ENCODE measurements at regions not wholly inside any gene's neighbourhood (a gene's known extent, or its start where the extent isn't known, plus 50 kb on each side); places are given as distances from the start of the nearest gene placed in this dataset.

GRCh38 chr21:22554690-22555316, 1556.6 kb downstream of the NCAM2 start:
- WGBS, 2 experiments (ENCODE audit: extremely low coverage in 1 of 2, insufficient coverage in 1 of 2, insufficient read length in 1 of 2, insufficient replicate concordance in 2 of 2, low coverage in 1 of 2, low lambda C conversion rate in 2 of 2, missing lambda C conversion rate in 1 of 2) = 82% methylated on average over 6 of the region's 6 CpGs; no CpG with 5 or more reads in 1 of the 2 experiments
- H2BK20ac ChIP-seq (ENCODE audit: low read length) = no peak overlapping the region

More at GRCh38 chr21:22554690-22555316, 1556.6 kb downstream of the NCAM2 start:
- Histone ChIP-seq H3K18ac (ENCODE audit: extremely low read depth, low read length) (no peak overlapping the region), H2BK5ac (ENCODE audit: low read depth, low read length) (no peak overlapping the region), H3K23me2 (ENCODE audit: low read depth, low read length) (no peaks in the 10 kb centered on the region), H3K4ac (replicated peaks; ENCODE audit: insufficient read length, low read depth, low read length) (no peak overlapping the region), H2BK15ac (ENCODE audit: low read length) (no peak overlapping the region), H3K14ac (ENCODE audit: insufficient read length) (no peak overlapping the region), H3K4me3 (ENCODE audit: extremely low read depth in 1 of 4, insufficient read depth in 2 of 4, low read depth in 3 of 4, low read length in 4 of 4) (no peak overlapping the region), H4K91ac (replicated peaks; ENCODE audit: insufficient read length, low read length) (no peak overlapping the region), H2BK120ac (replicated peaks; ENCODE audit: low read depth, low read length) (no peak overlapping the region), H3K79me1 (ENCODE audit: low read depth, low read length) (no peaks in the 10 kb centered on the region), H3K9me3 (ENCODE audit: insufficient read depth in 2 of 2, low read depth in 1 of 2, low read length in 1 of 2) (no peaks in the 10 kb centered on the region), H3K56ac (replicated peaks; ENCODE audit: insufficient read length, low read depth, low read length) (no peak overlapping the region), H2BK12ac (ENCODE audit: low read depth, low read length) (no peak overlapping the region), H3K27ac (ENCODE audit: low read depth, low read length) (no peak overlapping the region), H3K9ac (replicated peaks in 1 of 4; ENCODE audit: extremely low read depth in 1 of 4, low read depth in 3 of 4, low read length in 3 of 4) (no peak overlapping the region), H3K4me2 (ENCODE audit: insufficient read depth in 1 of 2, low read depth in 2 of 2, low read length in 2 of 2) (no peak overlapping the region), H4K8ac (ENCODE audit: extremely low read depth, insufficient read depth, low read length) (no peak overlapping the region), H3K4me1 (replicated peaks in 1 of 4; ENCODE audit: control insufficient read depth in 3 of 4, insufficient read depth in 4 of 4, low read length in 3 of 4) (no peaks in the 10 kb centered on the region), H3K36me3 (ENCODE audit: control insufficient read depth in 2 of 4, insufficient read depth in 4 of 4, low read length in 3 of 4) (no peaks in the 10 kb centered on the region), H2AK5ac (ENCODE audit: low read depth, low read length) (no peak overlapping the region), H3K27me3 (replicated peaks in 1 of 4; ENCODE audit: control insufficient read depth in 3 of 4, extremely low read depth in 1 of 4, insufficient read depth in 3 of 4, low read length in 3 of 4) (no peaks in the 10 kb centered on the region), H4K20me1 (replicated peaks in 1 of 2; ENCODE audit: control insufficient read depth in 1 of 2, insufficient read depth in 2 of 2, low read length in 2 of 2) (no peaks in the 10 kb centered on the region), H3K23ac (ENCODE audit: insufficient read length) (no peak overlapping the region), H4K5ac (ENCODE audit: insufficient read length, low read depth, low read length) (no peak overlapping the region), H3K79me2 (ENCODE audit: control insufficient read depth in 1 of 2, insufficient read depth in 2 of 2, low read length in 2 of 2) (no peaks in the 10 kb centered on the region), H2AFZ (ENCODE audit: low read length) (no peak overlapping the region)
- no peak for DNase-seq (ENCODE audit: low read depth in 1 of 2, low spot score in 2 of 2)
- TF ChIP-seq CHD1 (IDR thresholded peaks at IDR 0.05; ENCODE audit: low read depth, low read length) = no peak
- no peak for TF ChIP-seq ZNF274 (IDR thresholded peaks at IDR 0.05; ENCODE audit: borderline replicate concordance, extremely low read depth, low read length)
- ChIA-PET POLR2A (ENCODE audit: partially characterized antibody) (no interaction called here), CTCF (ENCODE audit: partially characterized antibody) (no interaction called here)
- FAIRE-seq = no peak

Measured in H1 (cell line).